Adipocyte (in vitro differentiated cells): ENCODE measurements at regions not wholly inside any gene's neighbourhood (a gene's known extent, or its start where the extent isn't known, plus 50 kb on each side); places are given as distances from the start of the nearest gene placed in this dataset.
A peak's percentile ranks its signal among the peaks of the same experiment; 100 is the strongest.

ENCODE experiments used
- DNase-seq: peaks from one replicate; pipeline ENCODE4 v3.0.0-alpha.2; 2015; ENCODE audit warnings: low read depth
- H3K27me3 ChIP-seq: replicated peaks from 2 replicates; pipeline ENCODE4 v1.7.0; 2013; ENCODE audit warnings: mild to moderate bottlenecking, low read length, moderate library complexity; ENCODE audit not compliant: control insufficient read depth, insufficient read depth
- H3K36me3 ChIP-seq: 2 replicates; pipeline ENCODE4 v1.7.0; 2013; ENCODE audit warnings: low read length, mild to moderate bottlenecking, moderate library complexity; ENCODE audit not compliant: control insufficient read depth, insufficient read depth, severe bottlenecking
- H3K4me1 ChIP-seq: 2 replicates; pipeline ENCODE4 v1.7.0; 2013; ENCODE audit warnings: mild to moderate bottlenecking, low read length, moderate library complexity; ENCODE audit not compliant: control insufficient read depth, insufficient read depth
- H3K4me3 ChIP-seq: 2 replicates; pipeline ENCODE4 v1.7.0; 2013; ENCODE audit warnings: mild to moderate bottlenecking, low read length, moderate library complexity
- H3K9ac ChIP-seq: 2 replicates; pipeline ENCODE4 v1.7.0; 2013; ENCODE audit warnings: mild to moderate bottlenecking, low read length, moderate library complexity
- H3K9me3 ChIP-seq: 2 replicates; pipeline ENCODE4 v1.7.0; 2013; ENCODE audit warnings: mild to moderate bottlenecking, low read length, moderate library complexity; ENCODE audit not compliant: control insufficient read depth

DNA sequence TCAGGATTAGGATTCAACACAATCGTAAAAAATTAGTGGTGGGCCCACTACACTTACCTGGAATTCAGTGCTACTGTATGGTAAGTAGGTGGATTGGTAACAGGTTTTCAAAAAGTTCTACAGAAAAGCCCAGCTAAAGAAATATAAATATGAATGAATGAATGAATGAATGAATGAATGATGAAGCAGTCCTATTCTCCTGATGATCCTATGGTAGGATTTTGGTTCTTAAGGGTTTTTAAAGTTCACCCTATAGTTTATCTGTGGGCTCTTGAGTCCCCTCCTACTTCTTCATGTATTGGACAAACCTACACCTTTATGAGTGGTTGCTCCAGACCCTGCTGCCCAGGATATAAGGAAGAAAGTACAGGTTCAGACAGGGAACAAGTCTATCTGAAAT lies 89.5 kb upstream of the HEY2 start:
- no peaks in the 10 kb centered on the region for H3K36me3 ChIP-seq
- no peak for DNase-seq
- no peaks in the 10 kb centered on the region for H3K27me3 ChIP-seq
- H3K4me3 ChIP-seq: no peak overlapping the region
- H3K9ac ChIP-seq: no peak overlapping the region
- no peaks in the 10 kb centered on the region for H3K9me3 ChIP-seq
- H3K4me1 ChIP-seq: peaks cover 2% of the 10 kb centered on the region

DNA sequence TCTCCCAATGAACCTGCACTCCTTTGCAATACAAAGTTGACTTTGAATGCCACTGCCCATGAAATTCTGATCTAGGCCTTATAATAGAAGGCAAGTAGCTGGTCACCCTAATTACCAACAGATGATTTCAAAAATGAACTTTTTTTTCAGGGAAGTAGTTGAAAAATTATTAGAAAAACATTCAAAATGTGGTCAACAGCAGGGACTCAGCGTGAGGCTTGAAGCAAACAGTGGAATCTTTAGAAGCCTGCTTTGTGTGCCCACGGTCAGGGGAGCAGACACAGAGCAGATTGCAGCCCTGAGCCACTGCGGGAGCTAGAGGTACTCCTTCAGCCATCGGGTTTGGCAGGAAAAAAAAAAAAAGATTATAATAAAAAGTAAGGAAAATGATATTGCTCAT lies 87.1 kb upstream of the HEY2 start:
- no peak overlapping the region for H3K4me3 ChIP-seq
- H3K9ac ChIP-seq: no peak overlapping the region
- H3K4me1 ChIP-seq: peaks cover 3% of the 10 kb centered on the region
- DNase-seq: peak; percentile 20
- H3K36me3 ChIP-seq: no peaks in the 10 kb centered on the region
- H3K27me3 ChIP-seq: no peaks in the 10 kb centered on the region
- H3K9me3 ChIP-seq: no peaks in the 10 kb centered on the region

DNA sequence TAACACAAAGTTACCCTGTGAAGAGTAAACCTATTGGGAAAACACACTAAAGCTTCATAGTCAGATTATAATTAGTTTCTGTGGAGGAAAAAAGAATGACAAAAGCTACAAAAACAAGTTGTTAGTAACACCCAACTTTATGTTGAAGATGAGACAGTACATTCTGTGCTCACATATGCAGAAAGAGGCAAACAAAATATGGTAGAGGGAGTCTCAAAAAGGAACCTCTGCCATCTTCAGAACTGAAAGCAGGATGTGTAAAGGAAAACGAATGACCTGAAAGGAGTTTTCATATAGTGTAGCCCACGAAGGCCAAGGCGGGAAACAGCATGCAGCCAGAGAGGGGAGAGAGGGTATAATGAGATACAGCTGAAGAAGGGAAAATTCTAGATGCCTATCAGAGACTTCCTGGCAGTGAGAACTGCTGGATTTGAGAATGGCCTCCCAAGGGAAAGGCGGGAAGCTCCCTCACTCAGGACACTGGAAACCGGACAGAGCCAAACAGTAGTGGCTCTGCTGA lies 84.1 kb upstream of the HEY2 start:
- Histone ChIP-seq H3K4me1 (peaks cover 3% of the 10 kb centered on the region), H3K27me3 (no peaks in the 10 kb centered on the region), H3K9ac (no peak overlapping the region), H3K4me3 (no peak overlapping the region), H3K36me3 (no peaks in the 10 kb centered on the region), H3K9me3 (no peaks in the 10 kb centered on the region)
- DNase-seq: no peak

DNA sequence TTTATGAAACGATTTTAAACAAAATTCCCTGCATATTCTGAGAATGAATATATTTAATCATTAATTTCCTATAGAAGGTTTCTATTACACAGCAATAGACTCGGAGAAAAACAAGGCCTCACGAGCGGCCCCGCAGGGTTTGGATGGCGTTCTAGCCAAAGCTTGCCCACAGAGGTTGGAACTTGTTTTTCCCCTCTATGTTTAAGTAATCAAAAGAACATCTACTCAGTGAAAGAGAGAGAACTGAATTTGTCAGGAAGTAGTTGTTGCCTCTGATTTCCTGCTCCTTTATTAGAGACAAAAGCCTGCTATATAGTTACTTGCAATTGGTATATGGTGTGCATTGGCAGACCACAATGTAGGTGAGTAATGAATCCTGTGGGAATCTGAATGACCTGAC lies 82.1 kb upstream of the HEY2 start:
- no peak overlapping the region for H3K4me3 ChIP-seq
- H3K9ac ChIP-seq: no peak overlapping the region
- no peaks in the 10 kb centered on the region for H3K9me3 ChIP-seq
- no peaks in the 10 kb centered on the region for H3K36me3 ChIP-seq
- H3K4me1 ChIP-seq: peaks cover 3% of the 10 kb centered on the region
- DNase-seq: no peak
- H3K27me3 ChIP-seq: no peaks in the 10 kb centered on the region

DNA sequence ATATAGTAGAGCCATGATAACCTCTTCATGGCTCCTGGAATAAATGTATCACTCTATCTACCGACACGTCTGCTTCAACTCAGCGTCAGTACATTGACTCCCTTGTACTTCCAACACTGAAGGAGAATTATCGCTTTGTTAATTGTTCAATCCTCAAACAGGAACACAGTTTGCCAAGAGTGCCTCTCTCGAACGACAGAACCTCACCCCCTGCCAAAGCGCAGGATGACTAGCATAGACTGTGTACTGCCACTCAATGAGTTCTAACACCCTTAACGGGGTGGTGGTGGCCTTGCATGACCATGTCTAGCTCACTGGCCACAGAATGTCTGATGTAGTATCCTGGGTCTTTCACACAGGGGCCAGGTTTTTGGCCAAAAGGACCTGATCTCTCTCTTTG lies 81.4 kb upstream of the HEY2 start:
- Histone ChIP-seq H3K27me3 (no peaks in the 10 kb centered on the region), H3K9ac (no peak overlapping the region)

DNA sequence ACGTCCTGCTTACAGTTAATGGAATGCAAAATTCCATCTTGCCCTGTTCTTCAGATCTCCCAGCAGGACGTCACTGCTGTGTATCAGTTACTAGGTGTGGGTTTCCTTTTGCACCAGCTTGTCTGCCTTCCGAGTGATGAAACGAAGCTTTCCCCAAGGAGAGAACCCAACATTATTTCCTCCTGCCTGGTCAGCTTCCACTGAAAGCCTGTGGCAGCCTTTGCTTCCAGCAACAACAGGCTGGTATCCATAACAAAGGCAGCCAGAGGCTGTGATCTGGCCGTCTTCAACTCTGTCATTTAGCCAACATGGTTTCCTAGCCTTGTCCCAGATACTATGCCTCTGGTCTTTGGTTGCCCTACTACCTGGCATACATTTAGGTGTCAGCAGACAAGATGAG lies 78.9 kb upstream of the HEY2 start:
- DNase-seq: no peak
- Histone ChIP-seq H3K9ac (no peak overlapping the region), H3K36me3 (no peaks in the 10 kb centered on the region), H3K4me3 (no peak overlapping the region), H3K9me3 (no peaks in the 10 kb centered on the region), H3K4me1 (no peaks in the 10 kb centered on the region), H3K27me3 (no peaks in the 10 kb centered on the region)

More for the DNA sequence above, 81.4 kb upstream of the HEY2 start:
- Histone ChIP-seq H3K4me1 (peaks cover 3% of the 10 kb centered on the region), H3K4me3 (no peak overlapping the region), H3K36me3 (no peaks in the 10 kb centered on the region), H3K9me3 (no peaks in the 10 kb centered on the region)
- DNase-seq: no peak

DNA sequence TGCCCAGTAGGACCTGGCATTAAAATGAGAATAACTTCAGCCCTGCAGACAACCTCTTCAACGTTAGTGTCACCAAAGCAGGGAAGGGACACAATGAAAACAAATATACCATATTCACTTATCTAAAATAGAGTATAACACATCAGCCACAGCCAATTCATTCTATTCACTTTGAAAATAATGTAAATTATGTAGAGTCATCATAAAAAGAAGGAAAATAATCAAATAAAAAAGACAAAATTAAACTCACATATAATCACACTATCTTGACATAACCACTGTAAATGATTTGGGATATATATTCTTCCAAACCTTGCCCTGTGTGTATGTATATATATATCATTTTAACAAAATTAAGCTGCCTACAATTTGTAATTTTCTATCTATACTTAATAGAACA lies 78.1 kb upstream of the HEY2 start:
- no peak for DNase-seq
- no peaks in the 10 kb centered on the region for H3K4me1 ChIP-seq
- no peaks in the 10 kb centered on the region for H3K9me3 ChIP-seq
- no peaks in the 10 kb centered on the region for H3K36me3 ChIP-seq
- H3K9ac ChIP-seq: no peak overlapping the region
- no peak overlapping the region for H3K4me3 ChIP-seq
- H3K27me3 ChIP-seq: no peaks in the 10 kb centered on the region

DNA sequence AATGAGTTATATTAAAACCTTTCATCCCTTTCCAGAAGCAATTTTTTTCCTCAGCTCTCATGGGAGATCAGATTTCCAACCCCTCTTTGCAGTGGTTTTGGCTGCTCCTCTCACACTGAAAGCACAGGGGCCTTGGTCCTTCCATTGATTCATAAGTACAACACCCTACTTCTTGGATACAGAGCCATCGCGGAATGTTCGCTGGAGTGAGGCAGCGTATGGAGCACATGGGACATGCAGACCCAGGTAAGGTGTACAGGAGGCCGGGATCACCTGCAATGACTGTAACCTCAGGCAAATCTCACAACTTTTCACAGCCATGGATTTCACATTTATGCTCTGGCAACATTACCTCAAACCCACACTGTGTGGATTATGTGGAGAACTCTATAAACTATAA lies 75.2 kb upstream of the HEY2 start:
- Histone ChIP-seq H3K4me1 (no peaks in the 10 kb centered on the region), H3K27me3 (peaks cover 1% of the 10 kb centered on the region), H3K36me3 (no peaks in the 10 kb centered on the region), H3K9ac (no peak overlapping the region), H3K4me3 (no peak overlapping the region), H3K9me3 (no peaks in the 10 kb centered on the region)
- no peak for DNase-seq

DNA sequence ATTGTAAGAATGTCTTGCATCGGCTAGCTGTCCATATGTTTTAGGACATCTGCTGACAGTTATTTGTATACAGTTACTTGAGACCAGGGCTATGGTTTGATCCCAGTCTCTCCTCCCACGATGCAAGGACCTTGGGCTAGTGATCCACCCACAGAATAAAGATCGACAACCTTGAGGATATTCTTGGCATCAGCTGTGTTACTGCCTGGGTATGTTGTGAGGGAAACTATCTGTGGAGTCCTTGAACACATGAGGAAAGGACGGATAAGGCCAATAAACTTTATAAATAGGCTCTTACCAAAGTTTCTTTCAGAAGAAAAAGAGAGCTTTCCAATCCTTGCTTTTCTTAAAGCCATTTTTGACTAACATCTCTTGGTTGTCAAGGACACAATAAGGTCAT lies 70.8 kb upstream of the HEY2 start:
- no peaks in the 10 kb centered on the region for H3K36me3 ChIP-seq
- no peak overlapping the region for H3K9ac ChIP-seq
- no peak overlapping the region for H3K4me3 ChIP-seq
- H3K9me3 ChIP-seq: peaks cover 20% of the 10 kb centered on the region
- H3K4me1 ChIP-seq: no peaks in the 10 kb centered on the region
- no peak for DNase-seq
- H3K27me3 ChIP-seq: peaks cover 9% of the 10 kb centered on the region

DNA sequence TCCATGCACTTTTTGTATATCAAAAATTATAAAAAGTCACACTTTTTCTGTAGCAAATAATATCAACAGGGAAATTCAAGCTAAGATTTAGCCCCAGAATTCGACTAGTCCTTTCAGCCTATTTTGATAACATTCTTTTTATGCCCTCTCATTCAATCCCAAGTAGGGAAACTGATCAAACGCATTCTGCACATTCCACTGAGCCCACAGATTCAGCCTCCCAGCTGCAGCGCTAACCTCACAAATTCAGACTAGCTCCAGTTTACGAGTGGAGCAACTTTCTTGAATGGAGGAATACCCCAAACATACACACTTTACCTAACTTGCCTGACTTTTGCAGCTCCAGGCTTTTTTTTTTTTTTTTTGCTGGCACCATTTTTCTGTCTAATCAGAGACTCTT lies 70.3 kb upstream of the HEY2 start:
- Histone ChIP-seq H3K9me3 (peaks cover 26% of the 10 kb centered on the region), H3K9ac (no peak overlapping the region), H3K27me3 (peaks cover 9% of the 10 kb centered on the region), H3K36me3 (no peaks in the 10 kb centered on the region), H3K4me3 (no peak overlapping the region), H3K4me1 (no peaks in the 10 kb centered on the region)
- DNase-seq: no peak

DNA sequence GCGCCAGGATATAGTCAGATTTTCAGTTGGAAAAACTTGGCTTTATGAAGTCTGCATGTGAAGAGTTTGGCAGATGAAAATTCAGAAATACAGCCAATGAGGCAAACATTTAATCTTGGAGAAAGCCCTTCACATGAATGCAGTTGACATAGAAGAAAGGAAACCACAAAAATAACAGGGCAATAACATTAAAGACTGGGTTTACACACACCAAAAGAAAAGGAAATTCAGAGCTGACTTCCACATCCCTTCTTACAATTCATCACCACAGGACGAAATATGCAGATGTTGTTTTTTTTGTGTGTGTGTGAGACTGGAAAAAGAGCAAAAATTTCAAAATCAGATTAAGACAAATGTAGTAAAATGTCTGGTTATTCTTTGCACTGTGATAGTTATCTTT lies 69.8 kb upstream of the HEY2 start:
- Histone ChIP-seq H3K9ac (no peak overlapping the region), H3K36me3 (no peaks in the 10 kb centered on the region), H3K9me3 (peaks cover 29% of the 10 kb centered on the region), H3K27me3 (peaks cover 9% of the 10 kb centered on the region), H3K4me1 (no peaks in the 10 kb centered on the region), H3K4me3 (no peak overlapping the region)
- no peak for DNase-seq

DNA sequence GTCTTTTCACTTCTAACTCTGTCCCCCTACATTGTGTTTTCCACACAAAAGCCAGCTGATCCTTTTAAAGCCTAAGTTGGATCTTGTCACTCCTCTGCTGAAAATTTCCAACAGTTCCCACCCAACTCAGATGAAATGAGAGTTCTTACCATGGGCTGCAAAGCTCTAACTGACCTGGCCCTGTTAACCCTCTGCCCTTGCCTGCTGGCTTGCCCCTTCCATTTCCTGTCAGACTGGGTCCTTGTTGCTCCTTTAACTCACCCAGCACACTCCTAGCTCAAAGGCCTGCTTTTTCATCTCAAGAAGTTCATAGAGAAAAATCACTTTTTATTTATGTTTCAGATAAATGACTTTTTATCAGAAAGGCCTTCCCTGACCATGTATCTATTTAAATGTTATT lies 66.5 kb upstream of the HEY2 start:
- Histone ChIP-seq H3K9ac (no peak overlapping the region), H3K4me1 (no peaks in the 10 kb centered on the region), H3K36me3 (no peaks in the 10 kb centered on the region), H3K27me3 (peaks cover 9% of the 10 kb centered on the region), H3K9me3 (peaks cover 37% of the 10 kb centered on the region), H3K4me3 (no peak overlapping the region)
- no peak for DNase-seq
